Caco-2 (cell line): ENCODE measurements at regions not wholly inside any gene's neighbourhood (a gene's known extent, or its start where the extent isn't known, plus 50 kb on each side); places are given as distances from the start of the nearest gene placed in this dataset.

Source experiments
- BruUV-seq: library from RNA; stranded (reverse); fragments of 400-500 nt; replicated peaks from 2 replicates; lab custom pipeline; 2021; lab: Mats Ljungman, UMichigan
- CTCF ChIA-PET: fragments of 300-600 bp; sonication (Branson Sonifier 250); formaldehyde crosslinking; loops from one replicate; lab custom pipeline; 2022; ENCODE audit warnings: antibody characterized with exemption; lab: Charles Lee
- POLR2A ChIA-PET: fragments of 300-600 bp; sonication (Branson Sonifier 250); formaldehyde crosslinking; loops from one replicate; lab custom pipeline; 2022; ENCODE audit warnings: antibody characterized with exemption; lab: Charles Lee
- DNase-seq, 2 experiments: peaks; one replicate each; pipeline versions ENCODE4 v3.0.0 to v3.0.0-alpha.2; 2020 to 2022
- H3K27me3 ChIP-seq: replicated peaks from 2 replicates; pipeline ENCODE4 v1.6.0; 2011; ENCODE audit warnings: low read length; ENCODE audit not compliant: control insufficient read depth, insufficient read depth
- H3K36me3 ChIP-seq: 2 replicates; pipeline ENCODE4 v1.5.1; 2011; ENCODE audit warnings: low read length; ENCODE audit not compliant: control insufficient read depth, insufficient read depth
- H3K4me1 ChIP-seq: fragments of 250-450 bp; sonication (Bioruptor Pico); 2 replicates; pipeline ENCODE4 v1.5.1; 2020; ENCODE audit warnings: mild to moderate bottlenecking
- H3K4me3 ChIP-seq: 2 replicates; pipeline ENCODE4 v1.5.1; 2011; ENCODE audit warnings: low read depth, mild to moderate bottlenecking, control low read depth, low read length
- H3K9me3 ChIP-seq: fragments of 250-450 bp; sonication (Bioruptor Pico); 2 replicates; pipeline ENCODE4 v1.5.1; 2020; ENCODE audit warnings: mild to moderate bottlenecking, moderate library complexity
- H3K27ac Mint-ChIP-seq: one replicate; pipeline ENCODE4 v1.8.0; 2022; ENCODE audit warnings: mixed read lengths; ENCODE audit not compliant: unreplicated experiment
- H3K27me3 Mint-ChIP-seq: one replicate; pipeline ENCODE4 v1.8.0; 2022; ENCODE audit warnings: mixed read lengths; ENCODE audit not compliant: insufficient read depth, unreplicated experiment
- H3K36me3 Mint-ChIP-seq: one replicate; pipeline ENCODE4 v1.8.0; 2022; ENCODE audit warnings: mild to moderate bottlenecking, mixed read lengths; ENCODE audit not compliant: insufficient read depth, unreplicated experiment
- H3K4me1 Mint-ChIP-seq: one replicate; pipeline ENCODE4 v1.8.0; 2022; ENCODE audit warnings: low read depth, mixed read lengths; ENCODE audit not compliant: unreplicated experiment
- H3K4me3 Mint-ChIP-seq: one replicate; pipeline ENCODE4 v1.8.0; 2022; ENCODE audit warnings: mild to moderate bottlenecking, moderate library complexity, mixed read lengths; ENCODE audit not compliant: unreplicated experiment
- H3K9me3 Mint-ChIP-seq: one replicate; pipeline ENCODE4 v1.8.0; 2022; ENCODE audit warnings: mixed read lengths; ENCODE audit not compliant: unreplicated experiment
- CTCF ChIP-seq, 2 experiments: fragments of 200-600 bp in 1 of 2; IDR thresholded peaks; 1 replicate in 1 of 2; 2 replicates in 1 of 2; pipeline versions ENCODE4 v1.5.1 to v1.8.0; 2011 to 2022; ENCODE audit warnings: antibody characterized with exemption in 1 of 2, control low read depth in 1 of 2, inconsistent platforms in 1 of 2, low read depth in 1 of 2, low read length in 1 of 2, mild to moderate bottlenecking in 1 of 2, moderate library complexity in 1 of 2; ENCODE audit not compliant: insufficient read depth in 1 of 2, severe bottlenecking in 1 of 2, unreplicated experiment in 1 of 2
- intact Hi-C: fragments of 100-400 bp; cut with micrococcal nuclease; formaldehyde crosslinking; loops from one replicate; pipeline ENCODE4 v1.10.0; 2022; ENCODE audit not compliant: unreplicated experiment

- no TSS peak for BruUV-seq
- Mint-ChIP-seq H3K4me3 (no peak overlapping the region), H3K36me3 (no peaks in the 10 kb centered on the region), H3K27me3 (no peaks in the 10 kb centered on the region), H3K4me1 (no peaks in the 10 kb centered on the region), H3K9me3 (no peaks in the 10 kb centered on the region), H3K27ac (no peak overlapping the region)
- no peak for DNase-seq
- TF ChIP-seq CTCF (IDR thresholded peaks at IDR 0.05; ENCODE audit: insufficient read depth in 1 of 2, low read depth in 1 of 2, low read length in 1 of 2, severe bottlenecking in 1 of 2, unreplicated experiment in 1 of 2) = no peak
- Histone ChIP-seq H3K9me3 (no peaks in the 10 kb centered on the region), H3K36me3 (no peaks in the 10 kb centered on the region), H3K4me3 (no peak overlapping the region), H3K27me3 (no peaks in the 10 kb centered on the region), H3K4me1 (no peaks in the 10 kb centered on the region)
- ChIA-PET CTCF (interaction anchor here (0.5 to 0.9 kb wide), 3 partner anchors 12 to 466 kb away, joined by 3 to 7 read pairs (median 3); no protein-coding TSS in a partner anchor), POLR2A (no interaction called here)
- intact Hi-C loops = loop anchor here (1.0 to 10.0 kb wide), 6 partner anchors 137 to 708 kb away; no protein-coding TSS in a partner anchor
Observed at GRCh38 chr3:82132210-82133069, 371.0 kb upstream of the GBE1 start.

GRCh38 chr3:82130046-82130445, 368.6 kb upstream of the GBE1 start:
- H3K27me3 ChIP-seq = no peaks in the 10 kb centered on the region
- no peaks in the 10 kb centered on the region for H3K36me3 ChIP-seq
- H3K36me3 Mint-ChIP-seq = no peaks in the 10 kb centered on the region
- no peak overlapping the region for H3K4me3 Mint-ChIP-seq
- no peaks in the 10 kb centered on the region for H3K9me3 Mint-ChIP-seq
- H3K4me3 ChIP-seq = no peak overlapping the region
- no peaks in the 10 kb centered on the region for H3K4me1 ChIP-seq
- DNase-seq = no peak
- no peak for TF ChIP-seq CTCF (IDR thresholded peaks at IDR 0.05; ENCODE audit: insufficient read depth in 1 of 2, low read depth in 1 of 2, low read length in 1 of 2, severe bottlenecking in 1 of 2, unreplicated experiment in 1 of 2)
- no TSS peak for BruUV-seq
- no peaks in the 10 kb centered on the region for H3K27me3 Mint-ChIP-seq
- no peaks in the 10 kb centered on the region for H3K9me3 ChIP-seq
- intact Hi-C loops = loop anchor here (5.0 to 10.0 kb wide), 2 partner anchors 638 to 705 kb away; no protein-coding TSS in a partner anchor
- H3K27ac Mint-ChIP-seq = no peak overlapping the region
- POLR2A ChIA-PET = no interaction called here
- no peaks in the 10 kb centered on the region for H3K4me1 Mint-ChIP-seq
- CTCF ChIA-PET = no interaction called here

DNA sequence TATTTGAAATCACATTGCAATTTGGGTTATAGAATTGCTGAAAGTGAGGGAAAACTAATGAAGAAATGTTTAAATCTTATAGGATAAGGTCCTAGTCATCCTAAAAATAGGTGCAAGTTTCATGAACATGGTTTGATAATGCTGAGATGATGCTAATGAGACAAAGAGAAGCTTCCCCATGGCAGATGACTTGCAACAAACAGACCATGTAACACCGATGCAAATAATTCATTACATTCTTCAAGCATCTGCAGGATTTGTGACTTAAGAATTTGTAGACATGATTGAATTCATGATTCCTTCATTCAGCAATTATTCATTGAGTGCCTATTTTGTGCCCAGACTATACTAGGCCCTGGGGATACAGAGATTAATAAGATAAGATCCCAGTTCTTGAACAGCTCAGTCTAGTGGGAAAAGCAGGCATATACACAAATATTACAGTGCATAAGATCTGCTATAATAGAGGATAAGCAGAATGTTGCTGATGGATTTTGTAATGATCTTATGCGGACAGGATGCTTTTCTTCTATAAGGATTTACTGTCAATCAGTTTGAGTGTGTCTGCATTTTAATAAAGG, 367.9 kb upstream of the GBE1 start:
- Mint-ChIP-seq H3K4me1 (no peaks in the 10 kb centered on the region), H3K9me3 (no peaks in the 10 kb centered on the region), H3K27me3 (no peaks in the 10 kb centered on the region), H3K36me3 (no peaks in the 10 kb centered on the region), H3K4me3 (no peak overlapping the region), H3K27ac (no peak overlapping the region)
- POLR2A ChIA-PET = no interaction called here
- Histone ChIP-seq H3K4me1 (no peaks in the 10 kb centered on the region), H3K36me3 (no peaks in the 10 kb centered on the region), H3K9me3 (no peaks in the 10 kb centered on the region), H3K4me3 (no peak overlapping the region), H3K27me3 (no peaks in the 10 kb centered on the region)
- CTCF ChIA-PET = no interaction called here
- BruUV-seq = no TSS peak
- no peak for TF ChIP-seq CTCF (IDR thresholded peaks at IDR 0.05; ENCODE audit: insufficient read depth in 1 of 2, low read depth in 1 of 2, low read length in 1 of 2, severe bottlenecking in 1 of 2, unreplicated experiment in 1 of 2)
- no peak for DNase-seq
- intact Hi-C loops = no loop called here
